Sigmoid colon (tissue), 3 donors: ENCODE measurements at regions not wholly inside any gene's neighbourhood (a gene's known extent, or its start where the extent isn't known, plus 50 kb on each side); places are given as distances from the start of the nearest gene placed in this dataset.

Source experiments
- POLR2A ChIP-seq, 2 donors: fragments of 450-650 bp; IDR thresholded peaks; one replicate each; pipeline ENCODE4 v1.6.1; 2016; ENCODE audit warnings: antibody characterized with exemption in 2 of 2, mild to moderate bottlenecking in 2 of 2, moderate library complexity in 2 of 2
- TF ChIP-seq, protein P1 (sequence below), 4 experiments: fragments of 450-650 bp in 3 of 4; fragments of 200-600 bp in 1 of 4; IDR thresholded peaks; one replicate each; pipeline ENCODE4 v1.5.1; 2016 to 2019; ENCODE audit warnings: antibody characterized with exemption in 4 of 4, mild to moderate bottlenecking in 3 of 4, moderate library complexity in 2 of 4

DNA sequence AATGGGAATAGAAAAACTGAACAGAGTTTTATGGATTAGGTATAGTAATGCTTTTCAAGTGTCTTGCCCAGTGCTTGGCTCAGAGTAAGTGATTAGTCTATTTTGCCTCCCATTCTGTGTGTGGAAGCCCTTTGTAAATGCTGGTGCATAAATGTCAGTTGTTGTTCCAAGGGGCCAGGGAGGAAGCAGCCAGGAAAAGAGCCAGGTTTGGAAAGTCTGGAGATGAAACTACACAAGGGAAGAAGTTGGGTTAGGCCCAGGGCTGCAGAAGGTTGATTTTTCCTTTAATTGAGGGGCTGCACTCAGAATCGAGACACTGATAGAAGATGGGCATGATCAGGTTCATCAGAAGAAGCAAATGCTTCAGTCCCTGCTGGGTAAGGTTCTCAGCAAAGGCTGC, 484.0 kb downstream of the OLFM4 start:
- TF ChIP-seq, protein P1, sequence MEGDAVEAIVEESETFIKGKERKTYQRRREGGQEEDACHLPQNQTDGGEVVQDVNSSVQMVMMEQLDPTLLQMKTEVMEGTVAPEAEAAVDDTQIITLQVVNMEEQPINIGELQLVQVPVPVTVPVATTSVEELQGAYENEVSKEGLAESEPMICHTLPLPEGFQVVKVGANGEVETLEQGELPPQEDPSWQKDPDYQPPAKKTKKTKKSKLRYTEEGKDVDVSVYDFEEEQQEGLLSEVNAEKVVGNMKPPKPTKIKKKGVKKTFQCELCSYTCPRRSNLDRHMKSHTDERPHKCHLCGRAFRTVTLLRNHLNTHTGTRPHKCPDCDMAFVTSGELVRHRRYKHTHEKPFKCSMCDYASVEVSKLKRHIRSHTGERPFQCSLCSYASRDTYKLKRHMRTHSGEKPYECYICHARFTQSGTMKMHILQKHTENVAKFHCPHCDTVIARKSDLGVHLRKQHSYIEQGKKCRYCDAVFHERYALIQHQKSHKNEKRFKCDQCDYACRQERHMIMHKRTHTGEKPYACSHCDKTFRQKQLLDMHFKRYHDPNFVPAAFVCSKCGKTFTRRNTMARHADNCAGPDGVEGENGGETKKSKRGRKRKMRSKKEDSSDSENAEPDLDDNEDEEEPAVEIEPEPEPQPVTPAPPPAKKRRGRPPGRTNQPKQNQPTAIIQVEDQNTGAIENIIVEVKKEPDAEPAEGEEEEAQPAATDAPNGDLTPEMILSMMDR (IDR thresholded peaks at IDR 0.05), result no peak
- no peak for TF ChIP-seq POLR2A (IDR thresholded peaks at IDR 0.05)
